Testis (tissue), 2 donors: ENCODE measurements at regions not wholly inside any gene's neighbourhood (a gene's known extent, or its start where the extent isn't known, plus 50 kb on each side); places are given as distances from the start of the nearest gene placed in this dataset.

Experiments used
- CTCF ChIP-seq, 3 experiments: fragments of 450-650 bp in 2 of 3; fragments of 200-600 bp in 1 of 3; sonication (generic) in 1 of 3; IDR thresholded peaks; one replicate each; pipeline ENCODE4 v1.5.1; 2016 to 2019; ENCODE audit warnings: antibody characterized with exemption in 3 of 3, mild to moderate bottlenecking in 2 of 3, moderate library complexity in 1 of 3
- POLR2A ChIP-seq: fragments of 450-650 bp; IDR thresholded peaks from one replicate; pipeline ENCODE4 v1.6.1; 2017; ENCODE audit warnings: antibody characterized with exemption, mild to moderate bottlenecking, moderate library complexity

GRCh38 chr11:96579656-96580055, 189.8 kb downstream of the JRKL start:
- TF ChIP-seq POLR2A (no peak), CTCF (IDR thresholded peaks at IDR 0.05) (no peak)
